HG02981 (cell line): ENCODE measurements at regions not wholly inside any gene's neighbourhood (a gene's known extent, or its start where the extent isn't known, plus 50 kb on each side); places are given as distances from the start of the nearest gene placed in this dataset.
"Not testable (repeated sequence)": the region's sequence is repeated elsewhere in the genome, so short reads cannot be mapped to it uniquely, and the experiment has no call there.

Experiments used
- ATAC-seq: cut with Tn5 transposase; IDR thresholded peaks from one replicate; pipeline ENCODE4 v1.9.1; 2021; ENCODE audit warnings: mild to moderate bottlenecking, moderate library complexity; ENCODE audit not compliant: unreplicated experiment

- no peak for ATAC-seq
Observed at GRCh38 chr2:150271952-150272802, 215.3 kb downstream of the RND3 start.

GRCh38 chr2:150267651-150268415, 219.6 kb downstream of the RND3 start:
- no peak for ATAC-seq

- no peak for ATAC-seq
Observed at GRCh38 chr2:150266931-150267330, 220.5 kb downstream of the RND3 start.

GRCh38 chr2:150264442-150264841, 223.0 kb downstream of the RND3 start:
- ATAC-seq = no peak

GRCh38 chr2:150261691-150262090, 225.8 kb downstream of the RND3 start:
- no peak for ATAC-seq

GRCh38 chr2:150260636-150261035, 226.8 kb downstream of the RND3 start:
- ATAC-seq = no peak

- ATAC-seq = no peak
Observed at GRCh38 chr2:150259746-150260145, 227.7 kb downstream of the RND3 start.

GRCh38 chr2:150258781-150259307, 228.6 kb downstream of the RND3 start:
- no peak for ATAC-seq

- no peak for ATAC-seq
Observed at GRCh38 chr2:150256736-150257135, 230.7 kb downstream of the RND3 start.

GRCh38 chr2:150255528-150255927, 231.9 kb downstream of the RND3 start:
- no peak for ATAC-seq

GRCh38 chr2:150249735-150250134, 237.7 kb downstream of the RND3 start:
- not testable (repeated sequence) for ATAC-seq

- no peak for ATAC-seq
Observed at GRCh38 chr2:150247481-150247880, 240.0 kb downstream of the RND3 start.

- ATAC-seq = no peak
Observed at GRCh38 chr2:150234787-150235446, 252.6 kb downstream of the RND3 start.

- no peak for ATAC-seq
Observed at GRCh38 chr2:150232871-150233270, 254.6 kb downstream of the RND3 start.

GRCh38 chr2:150232321-150232720, 255.1 kb downstream of the RND3 start:
- ATAC-seq = no peak

- no peak for ATAC-seq
Observed at GRCh38 chr2:150230616-150231015, 256.9 kb downstream of the RND3 start.

GRCh38 chr2:150230004-150230403, 257.5 kb downstream of the RND3 start:
- no peak for ATAC-seq

GRCh38 chr2:150228936-150229335, 258.5 kb downstream of the RND3 start:
- no peak for ATAC-seq

- no peak for ATAC-seq
Observed at GRCh38 chr2:150225030-150225429, 262.4 kb downstream of the RND3 start.

GRCh38 chr2:150224321-150224720, 263.1 kb downstream of the RND3 start:
- ATAC-seq = no peak

GRCh38 chr2:150222942-150223341, 264.5 kb downstream of the RND3 start:
- no peak for ATAC-seq
